ENCODE measurements at regions not wholly inside any gene's neighbourhood (a gene's known extent, or its start where the extent isn't known, plus 50 kb on each side); places are given as distances from the start of the nearest gene placed in this dataset.

DNA sequence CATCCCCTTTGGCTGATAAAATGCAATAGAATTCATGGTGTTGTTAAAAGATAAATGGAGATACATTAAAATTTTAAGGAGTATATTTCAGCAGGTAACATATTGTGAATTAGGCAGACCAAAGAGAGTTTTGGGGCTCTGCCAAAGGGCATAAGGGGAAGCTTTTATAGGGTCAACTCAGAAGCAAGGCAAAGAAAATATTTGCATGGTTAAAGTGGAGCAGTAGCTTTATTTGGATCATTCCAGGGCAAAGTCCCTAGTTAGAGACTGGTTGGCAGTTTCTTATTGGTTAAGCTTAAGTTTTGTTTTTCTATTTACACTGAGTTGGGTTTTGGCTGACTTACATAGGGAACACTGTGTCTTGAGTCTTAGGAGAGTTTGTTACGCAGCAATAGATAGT, 75.1 kb upstream of the CA10 start:
- RAD21 ChIA-PET (ENCODE audit: low non-redundant PET in 1 of 2, low total read pairs in 2 of 2, uncharacterized antibody in 2 of 2, unreplicated experiment in 2 of 2), result no interaction called here
- intact Hi-C loops (cut with micrococcal nuclease), result no loop called here
- H3K4me3 ChIP-seq (replicated peaks in 1 of 2; ENCODE audit: low read depth in 1 of 2, low read length in 2 of 2), result no peak overlapping the region

More for the DNA sequence above, 75.1 kb upstream of the CA10 start:
- Histone ChIP-seq H3K27ac (ENCODE audit: low read depth, low read length) (no peak overlapping the region), H3K4me2 (ENCODE audit: low read length) (no peak overlapping the region), H3K36me3 (ENCODE audit: control insufficient read depth in 1 of 2, insufficient read depth in 2 of 2, low read length in 2 of 2) (no peaks in the 10 kb centered on the region), H3K9ac (ENCODE audit: low read length) (no peak overlapping the region), H3K9me3 (ENCODE audit: control insufficient read depth in 1 of 2, insufficient read depth in 1 of 2, low read depth in 1 of 2, low read length in 2 of 2) (peaks cover 22 to 31% of the 10 kb centered on the region in 2 experiments; a peak in 2 of 4 replicates), H2AFZ (ENCODE audit: low read depth, low read length, poor library complexity, severe bottlenecking) (no peak overlapping the region), H3K27me3 (ENCODE audit: insufficient read depth, low read length) (no peaks in the 10 kb centered on the region), H3K4me1 (ENCODE audit: control insufficient read depth in 1 of 2, insufficient read depth in 2 of 2, low read length in 2 of 2) (no peaks in the 10 kb centered on the region), H3K9me2 (ENCODE audit: insufficient read depth) (no peaks in the 10 kb centered on the region), H4K20me1 (ENCODE audit: insufficient read depth) (no peaks in the 10 kb centered on the region), H3K79me2 (ENCODE audit: insufficient read depth, low read length) (no peaks in the 10 kb centered on the region)
- DNase-seq (ENCODE audit: low read depth, low spot score), result no peak
- ATAC-seq, result no peak
- ChIA-PET POLR2A (no interaction called here), CTCF (no interaction called here)
- TF ChIP-seq YY1 (IDR thresholded peaks at IDR 0.05; ENCODE audit: extremely low read depth, insufficient replicate concordance, low read depth, low read length) (no peak), RAD21 (IDR thresholded peaks at IDR 0.05; ENCODE audit: low read depth) (no peak), POLR2A (IDR thresholded peaks at IDR 0.05; ENCODE audit: borderline replicate concordance, extremely low read depth, insufficient read depth, insufficient read length) (no peak), EGR1 (IDR thresholded peaks at IDR 0.05; ENCODE audit: low read depth) (no peak), CEBPB (IDR thresholded peaks at IDR 0.05; ENCODE audit: low read depth) (no peak), ZNF274 (IDR thresholded peaks at IDR 0.05; ENCODE audit: low read depth, low read length) (no peak), TCF7L2 (IDR thresholded peaks at IDR 0.05; ENCODE audit: borderline replicate concordance, extremely low read depth, insufficient read depth, insufficient read length) (no peak), POLR2AphosphoS5 (IDR thresholded peaks at IDR 0.05; ENCODE audit: low read depth, low read length) (no peak)
- TF ChIP-seq, protein P1, sequence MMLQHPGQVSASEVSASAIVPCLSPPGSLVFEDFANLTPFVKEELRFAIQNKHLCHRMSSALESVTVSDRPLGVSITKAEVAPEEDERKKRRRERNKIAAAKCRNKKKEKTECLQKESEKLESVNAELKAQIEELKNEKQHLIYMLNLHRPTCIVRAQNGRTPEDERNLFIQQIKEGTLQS (IDR thresholded peaks at IDR 0.05), result no peak
- TF ChIP-seq, protein P2, sequence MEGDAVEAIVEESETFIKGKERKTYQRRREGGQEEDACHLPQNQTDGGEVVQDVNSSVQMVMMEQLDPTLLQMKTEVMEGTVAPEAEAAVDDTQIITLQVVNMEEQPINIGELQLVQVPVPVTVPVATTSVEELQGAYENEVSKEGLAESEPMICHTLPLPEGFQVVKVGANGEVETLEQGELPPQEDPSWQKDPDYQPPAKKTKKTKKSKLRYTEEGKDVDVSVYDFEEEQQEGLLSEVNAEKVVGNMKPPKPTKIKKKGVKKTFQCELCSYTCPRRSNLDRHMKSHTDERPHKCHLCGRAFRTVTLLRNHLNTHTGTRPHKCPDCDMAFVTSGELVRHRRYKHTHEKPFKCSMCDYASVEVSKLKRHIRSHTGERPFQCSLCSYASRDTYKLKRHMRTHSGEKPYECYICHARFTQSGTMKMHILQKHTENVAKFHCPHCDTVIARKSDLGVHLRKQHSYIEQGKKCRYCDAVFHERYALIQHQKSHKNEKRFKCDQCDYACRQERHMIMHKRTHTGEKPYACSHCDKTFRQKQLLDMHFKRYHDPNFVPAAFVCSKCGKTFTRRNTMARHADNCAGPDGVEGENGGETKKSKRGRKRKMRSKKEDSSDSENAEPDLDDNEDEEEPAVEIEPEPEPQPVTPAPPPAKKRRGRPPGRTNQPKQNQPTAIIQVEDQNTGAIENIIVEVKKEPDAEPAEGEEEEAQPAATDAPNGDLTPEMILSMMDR (IDR thresholded peaks at IDR 0.05 in 2 of 3, conservative IDR thresholded peaks at IDR 0.05 in 1 of 3; ENCODE audit: borderline replicate concordance in 1 of 3, insufficient read depth in 1 of 3, low read depth in 2 of 3, low read length in 2 of 3), result no peak
- BruUV-seq (replicated peaks), result no TSS peak

Measured in HCT116 (cell line).